ENCODE measurements at regions not wholly inside any gene's neighbourhood (a gene's known extent, or its start where the extent isn't known, plus 50 kb on each side); places are given as distances from the start of the nearest gene placed in this dataset.
"Not testable (repeated sequence)": the region's sequence is repeated elsewhere in the genome, so short reads cannot be mapped to it uniquely, and the experiment has no call there.

DNA sequence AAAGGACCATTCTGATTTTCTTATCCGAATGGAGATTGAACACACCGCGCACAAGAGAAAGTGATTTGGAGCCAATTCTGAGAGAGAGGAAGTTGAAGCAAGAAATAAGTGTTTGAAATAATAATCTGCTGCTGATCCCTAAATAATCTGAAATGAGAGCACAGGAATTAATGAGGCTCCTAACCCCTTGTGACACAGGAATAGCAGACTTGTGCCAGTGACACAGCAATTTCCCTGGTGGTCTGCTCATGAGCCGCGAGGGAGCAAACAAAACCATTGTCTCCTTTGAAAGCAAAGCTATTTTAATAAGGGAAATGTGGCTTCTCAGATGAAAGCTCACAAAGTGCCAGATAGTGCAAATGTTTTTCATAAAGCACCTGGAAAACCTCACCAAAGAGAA lies 936.1 kb upstream of the WWC1 start:
- no peak for DNase-seq

DNA sequence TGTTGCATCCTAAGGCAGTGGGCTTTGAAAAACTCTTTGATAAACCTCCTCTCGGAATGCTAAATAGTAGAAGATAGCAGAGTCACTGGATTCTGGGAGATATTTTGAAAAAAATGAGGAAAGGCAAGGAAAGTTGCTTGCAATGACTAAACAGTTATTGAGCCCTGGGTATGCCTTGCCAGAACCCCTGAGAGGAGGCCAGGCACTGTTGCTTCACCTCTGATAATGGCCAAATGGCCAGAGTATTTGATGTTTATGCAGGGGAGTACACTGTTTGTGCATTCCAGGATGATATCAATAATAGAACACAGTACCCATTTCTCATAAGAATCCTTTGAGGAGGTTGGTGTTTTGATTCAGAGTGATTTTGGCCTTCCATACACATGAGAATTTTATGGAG lies 935.1 kb upstream of the WWC1 start:
- DNase-seq: no peak

DNA sequence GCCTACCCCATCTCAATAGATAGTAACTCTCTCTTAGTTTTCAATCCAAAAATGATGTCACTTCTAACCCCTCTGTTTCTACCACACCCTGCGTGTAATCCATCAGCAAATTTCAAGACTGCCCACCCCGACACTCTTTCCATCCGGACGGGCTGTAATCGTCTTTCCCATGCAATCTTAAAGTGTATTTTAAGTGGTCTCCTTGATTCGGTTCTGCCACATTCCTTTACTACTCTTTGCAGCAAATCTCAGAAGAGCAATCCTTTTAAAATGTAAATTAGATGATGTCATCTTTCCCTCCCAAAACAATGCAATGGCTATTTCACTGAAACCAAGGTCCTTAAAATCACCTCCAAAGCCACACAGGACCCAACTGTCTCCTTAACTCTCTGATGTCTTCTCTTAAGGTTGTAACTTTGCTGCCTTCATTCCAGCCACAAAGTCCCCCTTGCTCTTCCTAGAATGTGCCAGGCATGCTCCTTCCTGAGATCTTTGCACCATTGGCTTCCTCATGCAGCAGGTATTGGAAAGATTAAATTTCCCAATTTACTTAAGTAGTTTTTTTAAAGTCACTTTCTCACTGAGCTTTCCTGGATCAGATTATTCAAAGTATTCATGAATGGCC lies 932.5 kb upstream of the WWC1 start:
- no peak for DNase-seq

DNA sequence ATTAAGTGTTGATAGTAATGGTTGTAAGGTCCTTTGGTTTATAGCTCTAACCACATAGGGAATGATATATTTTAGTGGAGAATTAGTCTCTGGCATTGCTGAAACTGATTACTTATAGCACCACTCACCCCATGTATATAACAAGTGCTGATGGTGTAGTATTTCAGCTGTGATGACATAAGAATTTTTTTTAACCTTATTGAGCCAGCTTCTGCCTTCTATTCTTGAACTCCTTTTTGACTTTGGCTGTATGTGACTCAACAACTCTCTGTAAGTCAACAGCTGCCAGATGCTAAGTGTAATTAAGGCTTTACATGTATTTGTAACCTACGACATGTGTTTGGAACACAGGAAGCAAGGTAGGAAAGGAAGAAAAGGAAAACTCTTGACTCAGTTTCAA lies 929.6 kb upstream of the WWC1 start:
- no peak for DNase-seq

DNA sequence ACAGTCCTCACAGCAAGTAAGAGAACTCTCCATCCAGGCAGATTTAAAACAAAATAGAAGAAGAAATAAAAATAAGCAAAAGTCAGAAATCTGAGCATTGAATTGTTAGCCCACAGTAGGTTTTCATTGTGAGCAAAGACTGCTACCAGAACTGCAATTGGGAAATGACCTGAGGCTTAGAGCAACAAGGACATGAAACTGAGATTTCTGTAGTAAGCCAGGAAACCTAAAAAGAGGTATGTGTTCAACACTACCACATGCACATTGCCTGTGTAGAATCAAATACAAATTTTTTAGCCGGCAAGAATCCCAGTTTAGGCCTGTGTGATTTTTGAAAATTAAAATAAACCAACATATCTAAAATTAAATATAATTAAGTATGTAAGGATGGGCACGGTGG lies 928.4 kb upstream of the WWC1 start:
- DNase-seq: no peak

DNA sequence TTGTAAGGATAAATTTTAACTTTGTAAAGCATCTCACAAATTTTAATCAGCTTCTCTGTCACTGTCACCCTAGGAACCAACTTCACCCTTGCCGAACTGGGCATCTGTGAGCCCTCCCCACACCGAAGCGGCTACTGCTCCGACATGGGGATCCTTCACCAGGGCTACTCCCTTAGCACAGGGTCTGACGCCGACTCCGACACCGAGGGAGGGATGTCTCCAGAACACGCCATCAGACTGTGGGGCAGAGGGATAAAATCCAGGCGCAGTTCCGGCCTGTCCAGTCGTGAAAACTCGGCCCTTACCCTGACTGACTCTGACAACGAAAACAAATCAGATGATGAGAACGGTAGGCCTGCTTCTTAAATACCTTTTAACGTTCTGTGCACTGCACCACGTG lies 916.3 kb upstream of the WWC1 start:
- no peak for DNase-seq

DNA sequence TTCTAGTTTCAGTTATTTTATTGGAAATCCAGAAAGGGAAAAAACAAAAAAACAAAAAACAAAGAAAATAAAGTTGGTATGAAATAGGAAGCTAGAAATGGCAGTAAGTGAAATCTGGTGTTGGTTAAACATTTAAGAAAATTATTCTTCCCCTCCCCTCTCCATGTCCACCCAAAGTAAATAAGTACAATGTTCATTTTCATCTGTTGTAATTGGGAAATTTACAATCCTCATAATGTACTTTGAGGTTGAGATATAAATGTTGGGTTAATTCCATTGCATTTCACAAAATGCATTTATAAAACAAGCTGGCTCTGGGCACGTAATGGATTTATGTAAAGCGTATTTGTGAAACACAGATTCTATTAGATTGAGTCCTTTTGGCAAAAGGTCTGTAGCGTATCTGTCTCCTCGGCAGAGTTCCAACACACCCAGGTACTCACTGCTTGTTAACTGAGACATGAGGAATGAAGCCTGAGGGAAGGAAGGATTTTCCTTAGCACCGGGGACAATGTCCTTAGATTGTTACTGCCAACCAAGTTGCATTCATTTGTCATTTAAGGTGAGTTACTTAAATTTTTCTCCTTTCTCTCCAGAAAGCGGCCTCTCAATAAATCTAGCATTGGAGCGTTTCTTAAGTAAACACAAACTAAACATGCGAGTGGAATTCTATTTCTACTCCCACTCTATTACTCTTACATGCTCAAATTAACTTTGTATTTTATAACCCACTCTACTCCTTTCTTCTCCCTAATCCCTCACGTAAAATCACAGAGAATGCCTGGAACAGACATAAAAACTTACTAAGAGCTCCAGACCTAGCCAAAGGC lies 912.3 kb upstream of the WWC1 start:
- DNase-seq: no peak

DNA sequence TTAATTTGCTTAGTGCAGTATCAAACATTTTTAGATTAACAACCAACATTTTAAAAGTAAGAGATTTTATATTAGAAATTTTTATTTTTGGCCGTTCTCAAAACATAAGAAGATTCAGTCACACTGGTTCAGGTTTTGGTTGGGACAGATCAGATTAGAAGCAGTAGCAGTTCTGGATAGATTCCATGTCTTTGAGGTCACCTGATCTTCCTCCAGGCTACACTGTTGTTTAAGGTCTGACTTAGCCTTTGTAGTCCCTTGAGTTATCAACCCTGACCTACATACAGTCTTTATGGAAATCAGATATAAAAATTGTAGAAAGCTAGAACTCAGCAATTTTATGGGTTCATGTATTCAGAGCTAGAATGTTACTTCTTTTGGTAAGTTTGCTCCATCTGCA lies 910.0 kb upstream of the WWC1 start:
- no peak for DNase-seq

DNA sequence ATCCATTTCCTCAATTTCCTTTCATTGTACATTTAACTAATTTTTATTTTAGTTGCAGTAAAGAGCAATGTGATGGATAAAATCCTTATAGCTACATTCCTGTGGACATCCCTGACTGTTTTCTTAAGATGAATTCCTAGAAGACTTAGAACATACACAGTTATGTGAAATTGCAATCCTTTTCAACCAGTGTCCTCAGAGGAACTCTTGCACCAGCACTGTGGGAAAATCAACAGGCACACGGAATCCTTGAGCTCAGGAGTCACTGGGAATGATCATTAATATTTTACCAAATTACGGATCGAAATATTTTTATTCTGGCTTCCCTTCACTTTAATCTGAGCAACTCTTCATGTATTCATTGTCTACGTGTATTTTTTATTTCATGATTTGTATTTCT lies 901.9 kb upstream of the WWC1 start:
- no peak for DNase-seq

DNA sequence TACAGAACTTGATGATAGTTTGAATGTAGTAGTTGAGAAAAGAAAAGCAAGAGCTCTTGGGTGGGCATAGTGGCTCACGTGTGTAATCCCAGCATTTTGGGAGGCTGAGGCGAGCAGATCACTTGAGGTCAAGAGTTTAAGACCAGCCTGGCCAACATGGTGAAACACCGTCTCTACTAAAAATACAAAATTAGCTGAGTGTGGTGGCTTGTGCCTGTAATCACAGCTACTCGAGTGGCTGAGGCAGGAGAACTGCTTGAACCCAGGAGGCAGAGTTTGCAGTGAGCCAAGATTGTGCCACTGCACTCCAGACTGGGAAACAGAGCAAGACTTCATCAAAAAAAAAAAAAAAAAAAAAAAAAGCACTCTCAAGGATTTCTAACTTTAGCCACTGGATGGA lies 900.2 kb upstream of the WWC1 start:
- not testable (repeated sequence) for DNase-seq

DNA sequence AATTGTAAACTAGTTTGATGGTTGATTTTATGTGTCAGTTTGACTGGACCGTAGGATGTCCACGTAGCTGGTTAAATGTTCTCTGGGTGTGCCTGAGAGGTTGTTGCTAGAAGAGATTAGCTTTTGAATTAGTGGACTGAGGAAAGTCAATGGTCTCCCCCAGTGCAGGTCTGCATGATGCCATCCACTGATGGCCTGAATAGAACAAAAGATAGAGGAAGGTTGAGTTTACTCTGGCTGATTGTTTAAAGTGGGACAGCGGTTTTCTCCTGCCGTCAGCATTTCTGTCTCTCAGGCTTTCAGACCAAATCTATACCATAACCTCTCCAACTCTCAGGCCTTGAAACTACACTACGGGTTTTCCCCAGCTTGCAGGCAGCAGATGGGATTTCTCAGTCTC lies 899.2 kb upstream of the WWC1 start:
- no peak for DNase-seq

DNA sequence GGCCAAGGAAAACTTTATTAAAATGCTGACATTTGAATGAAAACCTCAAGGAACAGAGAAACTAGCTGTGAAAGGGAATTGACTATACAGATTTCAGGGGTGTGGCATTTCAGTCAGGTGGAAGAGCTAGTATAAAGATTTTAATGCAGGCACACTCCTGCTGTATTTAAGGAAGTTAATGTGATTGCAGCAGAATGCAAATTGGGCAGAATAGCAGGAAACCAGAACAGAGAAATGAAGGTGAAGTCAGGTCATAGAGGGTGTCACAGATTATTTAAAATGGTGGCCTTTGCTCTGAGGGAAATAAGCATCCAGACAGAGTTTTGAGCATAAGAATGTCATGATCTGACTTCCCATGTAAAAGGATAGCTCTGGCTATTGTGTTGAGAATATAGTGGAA lies 898.1 kb upstream of the WWC1 start:
- no peak for DNase-seq

DNA sequence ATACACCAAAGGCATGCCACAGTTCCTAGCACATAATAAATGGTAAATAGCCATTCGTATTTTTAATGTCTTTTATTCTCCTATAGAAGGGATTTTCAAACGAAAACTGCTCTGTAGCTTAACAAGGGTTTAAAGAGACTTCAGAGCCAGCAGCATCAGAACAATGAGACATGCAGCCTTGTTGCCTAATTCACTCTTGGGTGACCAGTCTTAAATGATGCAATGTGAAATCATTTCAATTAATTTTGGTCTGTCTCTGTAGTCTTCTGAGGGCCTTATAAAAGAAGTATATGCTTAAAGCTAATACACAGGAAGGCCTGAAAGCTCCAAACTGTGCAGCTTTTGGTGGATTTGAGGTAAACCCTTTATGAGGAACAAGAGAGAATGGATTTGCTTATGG lies 888.8 kb upstream of the WWC1 start:
- no peak for DNase-seq

DNA sequence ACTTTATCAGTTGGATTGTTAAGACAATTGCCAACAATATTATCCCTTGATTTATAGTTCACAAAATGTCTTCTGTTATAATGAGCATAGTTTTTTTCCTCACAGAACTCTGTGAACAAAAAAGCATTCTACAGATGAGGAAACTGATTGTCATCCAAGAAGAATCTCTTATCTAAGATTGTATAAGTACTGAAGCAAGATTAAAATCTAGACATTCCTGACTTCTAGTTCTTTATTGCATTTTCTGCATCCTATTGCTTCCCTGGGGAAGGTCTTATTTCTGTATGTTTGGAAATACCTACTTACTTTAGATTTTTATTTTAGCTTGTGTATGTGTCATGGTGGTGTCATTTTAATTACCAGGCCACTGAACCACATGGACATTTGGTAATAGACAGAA lies 884.9 kb upstream of the WWC1 start:
- DNase-seq: no peak

DNA sequence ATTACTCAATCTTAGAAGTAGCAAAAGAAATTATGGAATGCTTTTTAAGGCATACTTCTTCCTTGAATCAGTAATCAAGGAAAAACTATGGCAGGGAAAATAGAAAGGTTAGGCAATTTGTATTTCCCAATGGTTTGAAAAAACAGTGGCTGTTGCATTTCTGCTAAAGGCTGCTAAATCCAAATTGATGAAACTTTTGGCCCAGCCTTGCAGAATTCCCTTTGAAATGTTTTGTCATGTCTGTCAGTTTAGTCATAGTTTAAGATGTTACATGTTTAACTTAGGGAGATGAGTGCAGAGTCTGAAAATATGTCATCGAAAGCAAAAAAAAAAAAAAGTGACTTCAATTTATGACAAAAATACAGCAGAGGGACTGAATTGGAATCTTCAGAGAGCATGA lies 878.9 kb upstream of the WWC1 start:
- no peak for DNase-seq

DNA sequence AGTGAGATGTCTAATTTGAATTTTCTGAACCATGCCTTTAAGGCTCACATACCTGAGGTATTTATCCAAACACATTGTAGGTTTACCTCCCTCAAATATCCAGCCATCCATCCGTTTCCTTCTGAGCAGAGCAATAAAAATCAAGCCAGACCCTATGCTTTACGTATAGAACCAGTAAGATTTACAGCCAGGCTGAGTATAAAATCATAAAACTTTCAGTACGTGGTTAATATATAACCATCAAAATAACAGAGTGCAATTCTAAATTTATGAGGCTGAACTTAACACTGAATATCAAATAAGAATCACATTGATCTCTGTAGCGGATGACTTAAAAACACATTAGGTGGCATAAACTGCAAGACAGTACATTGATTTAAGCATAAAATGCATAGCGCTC lies 877.9 kb upstream of the WWC1 start:
- no peak for DNase-seq

DNA sequence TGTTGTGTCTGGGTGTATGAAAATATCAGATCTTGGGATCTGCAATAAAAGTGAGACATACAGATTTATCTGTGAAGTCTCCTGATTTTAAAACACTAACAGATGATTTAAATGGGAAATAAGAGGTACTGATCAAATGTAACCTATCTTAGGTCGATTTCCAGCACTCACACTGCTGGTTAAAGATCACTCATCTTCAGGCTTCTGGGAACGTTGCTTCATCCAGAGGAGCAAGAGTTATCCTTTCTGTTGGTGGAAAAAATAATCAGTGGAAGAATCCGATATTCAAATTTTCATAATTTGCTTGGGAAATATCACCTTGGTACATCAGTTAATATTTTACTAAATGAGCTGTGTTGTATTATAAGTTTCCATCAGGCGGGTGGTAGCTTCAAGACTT lies 876.8 kb upstream of the WWC1 start:
- no peak for DNase-seq

DNA sequence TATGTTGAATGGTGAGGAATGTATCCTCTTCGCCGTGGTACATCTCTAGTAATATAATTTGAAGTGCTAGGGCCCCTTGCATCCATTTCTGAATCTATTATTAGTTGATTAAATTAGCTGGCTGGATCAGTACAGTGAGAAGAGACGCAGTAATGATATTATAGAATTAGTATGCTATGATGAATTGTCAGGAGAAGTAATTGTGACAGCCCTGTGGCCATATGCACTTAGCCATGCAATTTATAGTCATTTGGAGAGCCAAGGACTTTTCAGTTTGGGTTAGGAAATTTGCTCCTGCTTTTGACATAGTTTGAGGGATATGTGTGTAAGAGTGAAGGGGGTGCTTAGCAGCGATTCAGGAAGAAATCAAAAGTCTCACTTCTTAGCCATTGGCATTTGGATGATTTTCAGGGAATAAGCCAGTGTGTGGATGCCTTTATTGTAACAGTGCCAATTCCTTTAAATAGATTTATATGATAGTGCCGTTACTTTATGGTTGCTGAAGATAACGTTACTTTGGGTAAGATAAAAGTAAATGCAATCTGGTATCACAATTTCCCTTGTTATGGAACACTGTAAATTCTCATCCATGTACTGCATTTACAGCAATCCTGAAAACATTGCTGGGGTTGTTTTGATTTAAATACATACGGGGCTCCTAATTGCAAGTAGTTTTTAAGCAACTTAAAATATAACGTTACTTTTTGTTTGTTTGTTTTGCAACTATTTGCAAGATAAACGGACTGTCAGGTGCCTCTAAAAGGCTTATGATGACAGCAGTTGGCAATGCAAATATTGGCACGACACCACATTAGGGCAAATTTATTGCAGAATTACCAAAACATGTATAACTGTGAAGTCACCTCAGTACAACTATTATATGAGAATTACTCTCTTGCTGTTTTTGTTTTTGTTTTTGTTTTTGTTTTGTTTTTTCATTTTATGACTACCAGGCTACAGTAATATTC lies 875.4 kb upstream of the WWC1 start:
- no peak for DNase-seq

DNA sequence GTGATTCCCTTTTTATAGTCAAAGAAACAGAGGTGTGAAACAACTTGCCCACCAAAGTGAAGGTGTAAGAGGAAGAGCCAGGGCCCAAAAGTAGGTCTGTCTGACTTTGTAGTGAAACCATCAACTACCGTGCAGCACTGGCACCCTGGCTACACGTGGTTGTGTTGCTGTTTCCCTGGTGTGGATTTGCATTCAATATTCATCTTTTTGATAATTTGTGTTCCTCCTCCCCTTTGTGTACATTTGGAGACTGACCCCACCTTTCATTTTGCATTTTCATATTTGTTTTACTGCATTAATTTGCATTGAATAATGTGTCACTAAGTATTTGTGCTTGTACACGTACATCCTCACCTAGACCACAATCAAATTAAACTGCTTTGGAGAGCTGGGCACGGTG lies 873.8 kb upstream of the WWC1 start:
- DNase-seq: no peak

DNA sequence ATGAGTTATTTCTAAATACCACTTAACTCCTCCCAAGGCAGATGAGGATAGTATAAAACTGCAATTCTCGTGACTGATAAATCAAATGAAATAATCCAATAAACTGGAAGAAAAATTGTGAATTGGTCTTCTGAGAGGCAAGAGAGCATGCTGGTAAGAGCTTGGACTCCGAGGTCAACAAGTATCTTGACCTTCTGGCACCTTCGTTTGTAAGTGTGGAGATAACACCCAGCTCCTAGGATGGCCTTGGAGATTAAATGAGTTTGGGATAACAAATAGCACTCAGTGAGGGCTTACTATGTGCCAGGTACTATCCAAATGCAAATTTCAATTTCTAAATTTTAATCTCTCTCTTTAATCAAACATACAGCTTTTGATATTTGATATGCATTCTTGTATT lies 866.3 kb upstream of the WWC1 start:
- no peak for DNase-seq

DNA sequence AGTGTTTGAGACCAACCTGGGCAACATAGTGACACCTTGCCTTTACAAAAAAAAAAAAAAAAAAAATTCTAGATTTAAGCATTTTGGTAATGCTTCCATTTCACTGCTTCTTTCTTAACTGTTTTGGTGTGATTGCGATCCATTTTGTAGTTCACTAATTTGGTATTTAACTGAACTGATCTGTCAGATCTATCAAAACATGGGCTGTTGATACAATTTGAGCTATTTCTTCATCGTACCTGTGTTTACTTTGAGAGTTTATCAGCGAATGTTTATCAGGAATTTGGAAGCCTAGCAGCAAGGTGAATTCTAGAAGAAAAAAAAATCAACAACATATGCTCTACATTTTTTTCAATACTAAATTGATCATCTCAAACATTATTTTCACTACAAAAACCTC lies 864.9 kb upstream of the WWC1 start:
- DNase-seq: no peak

DNA sequence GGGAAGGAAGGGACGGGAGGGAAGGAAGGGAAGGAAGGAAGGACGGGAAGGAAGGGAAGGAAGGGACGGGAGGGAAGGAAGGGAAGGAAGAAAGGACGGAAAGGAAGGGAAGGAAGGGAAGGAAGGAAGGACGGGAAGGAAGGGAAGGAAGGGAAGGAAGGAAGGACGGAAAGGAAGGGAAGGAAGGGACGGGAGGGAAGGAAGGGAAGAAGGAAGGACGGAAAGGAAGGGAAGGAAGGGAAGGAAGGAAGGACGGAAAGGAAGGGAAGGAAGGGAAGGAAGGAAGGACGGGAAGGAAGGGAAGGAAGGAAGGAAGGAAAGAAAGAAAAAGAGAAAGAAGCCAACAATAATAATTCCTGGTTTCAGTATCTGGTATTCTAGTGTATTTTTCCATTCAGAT lies 863.8 kb upstream of the WWC1 start:
- not testable (repeated sequence) for DNase-seq

DNA sequence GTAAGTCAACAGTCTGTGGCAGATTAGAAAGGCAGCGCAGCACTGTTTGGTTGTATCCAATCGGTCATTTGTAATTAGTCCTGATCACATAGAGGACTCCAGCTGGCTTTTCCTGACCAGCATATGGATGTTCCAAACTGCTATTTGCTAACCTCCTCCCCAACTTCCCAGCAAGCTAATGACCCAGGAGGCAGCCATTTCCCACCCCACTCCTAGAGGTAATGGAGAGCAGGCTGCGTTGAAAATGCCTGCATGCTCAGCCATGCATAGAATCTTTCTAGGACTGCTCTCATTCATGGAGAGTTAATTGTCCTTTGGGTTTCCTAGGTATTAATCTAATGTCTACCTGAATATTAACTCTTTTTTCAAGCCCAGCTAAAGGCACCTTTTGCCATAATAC lies 850.6 kb upstream of the WWC1 start:
- DNase-seq: no peak

DNA sequence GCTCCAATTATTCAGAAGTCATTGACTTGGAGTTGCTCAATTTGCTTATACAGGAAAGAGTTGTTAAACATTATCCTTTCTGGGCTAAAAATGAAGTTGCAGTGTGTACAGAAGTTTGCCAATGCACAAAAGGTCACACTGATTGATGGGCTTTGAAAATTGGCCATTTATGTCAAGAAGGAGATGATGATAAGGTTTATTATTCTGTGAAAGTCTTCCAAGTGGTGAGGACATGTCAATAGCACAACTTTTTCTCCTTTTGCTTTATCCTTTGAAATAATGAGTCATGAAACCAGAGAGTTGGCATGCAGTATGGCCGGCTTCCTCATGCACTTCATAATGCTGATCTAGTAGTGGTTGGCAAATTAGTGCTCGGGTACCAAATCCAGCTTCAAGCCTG lies 848.5 kb upstream of the WWC1 start:
- no peak for DNase-seq
